CD4-positive, alpha-beta T cell treated with Interleukin-6 for 4 hours (primary cell): ENCODE measurements at regions not wholly inside any gene's neighbourhood (a gene's known extent, or its start where the extent isn't known, plus 50 kb on each side); places are given as distances from the start of the nearest gene placed in this dataset.

ENCODE experiments used
- DNase-seq: peaks from one replicate; pipeline ENCODE4 v3.0.0-alpha.2; 2020; ENCODE audit warnings: mixed read lengths

DNA sequence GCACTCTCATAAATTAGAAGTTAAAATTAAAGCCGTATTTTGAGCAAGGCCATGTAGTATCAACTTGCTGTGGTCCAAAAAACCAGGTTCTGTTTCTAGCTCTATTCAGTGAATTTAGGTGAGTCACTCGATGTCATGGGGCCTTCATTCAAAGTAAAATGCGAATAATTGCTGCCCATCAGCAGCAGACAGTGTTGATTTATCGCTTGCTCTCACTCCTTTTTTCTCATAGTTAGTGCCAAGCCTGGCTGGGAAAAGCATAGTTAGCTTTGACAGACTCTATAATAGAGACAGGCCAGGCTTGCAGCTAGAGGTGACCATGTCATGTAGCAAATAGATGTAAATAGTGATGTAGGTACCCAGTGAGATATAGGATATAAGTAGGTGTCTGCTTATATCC, 136.0 kb downstream of the EDN1 start:
- no peak for DNase-seq

DNA sequence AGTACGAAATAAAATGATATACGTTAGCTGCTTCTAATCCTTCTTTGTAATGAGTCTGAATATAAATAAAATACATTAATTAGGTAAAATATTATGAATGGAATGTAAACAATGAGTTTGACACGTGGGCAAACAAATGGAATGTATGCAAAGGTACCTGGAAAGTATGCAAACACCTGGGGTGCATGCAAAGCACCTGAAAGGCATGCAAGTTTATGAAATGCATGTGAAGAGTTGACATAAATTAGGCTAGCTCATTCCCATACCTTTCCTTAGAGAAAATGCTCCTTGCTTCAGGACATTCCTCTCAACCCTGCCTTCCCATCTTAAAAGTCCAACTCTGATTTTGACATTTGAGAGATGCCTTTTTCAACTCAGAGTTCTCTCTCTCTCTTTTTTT, 140.9 kb downstream of the EDN1 start:
- DNase-seq, result no peak

DNA sequence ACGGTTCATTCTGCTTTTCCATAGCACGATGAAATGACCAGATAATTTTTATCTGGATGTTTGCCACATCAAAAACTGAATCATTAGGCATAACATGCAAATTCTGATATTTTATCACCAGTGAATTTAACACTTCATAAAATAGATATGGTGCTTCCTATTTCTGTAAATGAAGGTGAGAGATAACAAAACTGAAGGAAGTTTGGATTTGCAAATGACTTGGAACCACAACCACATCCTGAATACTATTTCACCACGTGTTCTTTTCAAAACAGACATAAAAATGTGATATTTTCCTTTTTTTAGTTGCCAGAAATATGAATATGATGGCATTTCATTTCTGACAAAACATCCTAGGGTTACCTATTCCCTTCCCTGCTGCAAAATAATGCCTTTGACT, 146.1 kb downstream of the EDN1 start:
- DNase-seq, result no peak

DNA sequence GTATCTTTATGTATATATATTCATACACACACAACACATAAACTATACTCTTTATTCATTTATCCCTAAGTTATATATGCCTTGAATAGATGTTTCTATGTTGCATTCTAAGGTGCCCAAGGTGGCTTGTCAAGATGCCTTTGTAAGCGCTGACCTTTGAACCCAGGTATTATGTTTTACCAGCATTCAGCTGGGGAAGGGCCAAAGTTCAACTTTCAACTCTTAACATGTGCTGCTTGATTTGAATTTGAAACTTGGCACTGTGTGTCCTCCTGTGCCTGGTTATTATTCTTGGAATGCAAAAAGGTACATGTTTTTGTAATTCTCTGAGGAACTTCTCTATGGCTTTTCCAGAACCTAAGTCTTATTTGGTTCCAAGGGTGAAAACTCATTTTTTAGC, 146.5 kb downstream of the EDN1 start:
- DNase-seq, result no peak

DNA sequence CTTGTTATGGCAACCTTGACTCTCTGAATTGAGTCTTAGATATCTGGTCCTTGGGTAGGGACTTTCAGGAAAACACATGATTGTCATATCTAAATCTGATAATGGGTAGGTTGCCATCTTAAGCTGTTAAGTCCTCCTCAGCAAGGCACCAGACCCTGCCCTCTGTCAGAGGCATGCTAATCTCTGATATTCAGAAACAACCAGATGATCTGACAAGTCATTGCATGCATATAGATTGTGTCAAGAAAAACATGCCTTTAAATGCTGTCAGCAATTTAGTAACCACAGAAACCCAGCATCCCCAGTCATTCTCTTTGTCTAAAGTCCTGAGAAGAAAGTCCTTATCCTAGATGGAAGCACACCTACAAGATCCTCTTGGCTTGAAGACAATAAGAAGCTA, 149.1 kb downstream of the EDN1 start:
- no peak for DNase-seq

DNA sequence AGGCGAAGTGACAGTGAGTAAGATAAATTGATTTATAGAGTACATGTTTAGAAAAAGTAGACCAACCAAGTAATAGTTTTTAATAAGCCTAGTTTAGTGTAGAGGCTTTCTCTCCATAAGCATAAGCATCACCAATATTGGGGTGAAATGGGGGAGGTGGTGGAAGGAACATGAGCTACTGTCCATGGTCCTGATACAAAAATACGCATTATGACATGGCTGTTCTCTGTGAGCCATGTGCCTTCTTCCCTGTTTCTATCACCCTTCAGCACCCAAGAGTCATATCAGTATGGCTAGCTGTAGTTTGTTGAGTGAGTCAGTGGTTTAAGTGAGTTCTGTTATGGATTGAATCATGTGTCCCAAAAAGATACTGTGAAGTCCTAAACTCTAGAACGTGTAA, 150.8 kb downstream of the EDN1 start:
- no peak for DNase-seq

DNA sequence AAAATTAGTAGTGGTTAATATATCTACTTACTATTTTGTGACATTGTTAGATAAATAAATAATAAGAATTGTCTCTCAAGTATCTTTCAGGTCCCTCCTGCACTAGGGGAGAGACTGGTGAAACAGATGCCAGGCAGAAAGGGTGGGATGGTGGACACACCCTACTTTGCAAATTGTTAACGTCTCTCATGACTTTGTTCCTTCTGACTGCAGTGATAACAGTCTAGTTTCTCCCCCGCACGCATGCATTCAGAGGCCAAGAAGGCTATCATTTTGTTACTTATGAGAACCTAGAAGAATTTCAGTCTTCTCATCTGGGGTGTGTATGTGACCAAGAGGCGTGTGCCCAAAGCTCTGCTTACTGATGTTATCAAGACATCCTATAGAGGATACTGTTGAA, 152.3 kb downstream of the EDN1 start:
- DNase-seq, result no peak

DNA sequence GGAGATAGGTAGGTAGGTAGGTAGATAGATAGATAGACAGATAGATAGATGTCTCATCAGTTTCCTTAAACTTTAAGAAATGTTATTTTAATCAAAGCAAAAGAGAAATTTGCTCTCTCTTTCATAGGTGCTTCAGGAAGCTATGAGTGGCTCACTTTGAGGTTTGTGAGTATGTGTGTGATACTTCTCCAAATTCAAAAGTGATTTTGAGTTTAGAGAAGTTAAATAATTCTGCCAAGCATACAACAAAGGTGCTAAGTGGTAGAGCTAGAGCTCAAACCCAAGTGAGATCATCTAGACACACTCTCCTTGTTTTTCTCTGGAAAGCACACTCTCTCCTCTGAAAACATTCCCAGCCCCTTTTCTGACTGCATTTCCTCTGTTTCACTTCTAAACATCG, 156.2 kb downstream of the EDN1 start:
- no peak for DNase-seq

DNA sequence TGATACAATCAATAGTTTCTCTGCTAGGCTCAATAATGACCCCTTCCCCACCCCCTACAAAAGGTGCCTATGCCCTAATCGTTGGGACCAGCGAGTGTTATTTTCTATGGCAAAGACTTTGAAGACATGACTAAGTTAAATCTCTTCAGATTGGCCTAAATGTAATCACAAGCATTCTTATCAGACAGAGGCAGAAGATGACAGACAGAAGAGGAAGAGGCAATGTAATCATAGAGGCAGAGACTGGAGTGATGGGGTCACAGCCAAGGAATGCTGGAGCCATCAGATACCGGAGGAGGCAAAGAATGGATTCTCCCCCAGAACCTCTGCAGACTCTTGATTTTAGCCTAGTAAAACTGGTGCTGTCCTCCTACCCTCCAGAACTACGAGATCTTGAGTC, 159.3 kb downstream of the EDN1 start:
- DNase-seq, result no peak

DNA sequence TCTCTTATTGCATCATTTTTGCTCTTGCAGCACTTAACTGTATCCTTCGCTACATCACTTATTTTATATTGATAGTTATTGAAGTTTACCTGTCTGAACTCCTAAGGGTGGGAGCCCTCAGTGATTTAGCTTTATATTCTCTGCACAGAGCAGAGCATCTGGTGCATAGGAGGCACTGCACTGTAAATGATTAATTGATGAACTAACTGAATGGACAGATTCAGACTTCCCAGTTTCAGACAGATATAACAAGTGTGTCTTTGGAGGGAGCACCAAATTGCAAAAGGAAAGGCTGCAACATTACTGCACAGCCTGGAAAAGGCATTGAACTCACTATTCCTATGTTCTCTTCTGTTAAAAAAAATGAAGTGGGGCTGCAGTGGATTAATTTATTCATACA, 160.3 kb downstream of the EDN1 start:
- no peak for DNase-seq

DNA sequence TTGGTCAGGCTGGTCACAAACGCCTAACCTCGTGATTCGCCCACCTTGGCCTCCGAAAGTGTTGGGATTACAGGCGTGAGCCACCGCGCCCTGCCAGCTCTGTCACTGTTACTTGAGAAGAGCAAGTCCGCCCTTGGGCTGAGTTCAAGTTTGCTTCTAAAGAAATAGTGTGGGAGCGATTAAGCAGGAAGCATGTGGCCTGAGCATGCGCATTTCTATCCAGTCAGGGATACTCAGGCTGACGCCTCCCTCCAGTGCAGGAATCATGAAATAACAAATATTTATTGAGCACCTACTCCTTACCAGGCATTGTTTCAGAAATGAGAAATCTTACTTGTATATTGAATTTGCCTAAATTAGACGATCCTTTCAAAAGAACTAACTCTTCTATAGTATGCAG, 166.2 kb downstream of the EDN1 start:
- no peak for DNase-seq

DNA sequence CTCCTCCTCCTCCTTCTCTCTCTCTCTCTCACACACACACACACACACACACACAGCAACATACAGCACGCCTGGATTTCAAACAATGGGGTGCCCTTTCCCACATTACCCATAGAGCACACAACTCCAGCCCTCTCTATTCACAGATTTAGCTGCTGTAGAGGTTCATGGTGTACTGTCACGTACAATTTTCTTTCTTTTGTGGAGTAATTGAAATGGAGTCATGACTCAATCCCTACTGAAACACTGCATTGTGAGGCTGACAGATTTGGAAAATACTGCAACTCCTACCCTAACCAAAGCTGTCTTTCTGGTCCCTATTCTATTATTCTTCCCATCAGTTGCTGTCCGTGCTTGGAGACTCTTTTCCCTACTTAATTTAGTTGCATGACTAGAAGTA, 166.9 kb downstream of the EDN1 start:
- no peak for DNase-seq

DNA sequence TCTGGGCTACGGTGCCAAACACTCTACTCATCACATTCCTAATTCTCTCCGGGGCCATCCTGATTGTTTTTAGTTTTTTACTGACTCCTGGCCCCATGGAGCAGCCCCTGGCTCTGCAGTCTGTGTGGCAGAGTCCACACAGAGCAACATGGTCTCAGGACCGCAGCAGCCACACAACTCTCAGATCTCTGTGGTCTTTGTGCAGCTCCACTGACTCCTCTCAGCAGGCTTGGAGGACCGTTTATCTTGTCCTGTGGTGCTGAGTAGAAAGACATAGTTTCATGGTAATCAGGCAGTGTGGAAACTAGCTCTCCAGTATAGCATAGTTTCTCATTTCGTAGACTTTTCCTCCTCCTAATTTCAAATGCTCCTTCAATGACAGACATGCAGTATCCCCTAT, 168.4 kb downstream of the EDN1 start:
- DNase-seq, result no peak

DNA sequence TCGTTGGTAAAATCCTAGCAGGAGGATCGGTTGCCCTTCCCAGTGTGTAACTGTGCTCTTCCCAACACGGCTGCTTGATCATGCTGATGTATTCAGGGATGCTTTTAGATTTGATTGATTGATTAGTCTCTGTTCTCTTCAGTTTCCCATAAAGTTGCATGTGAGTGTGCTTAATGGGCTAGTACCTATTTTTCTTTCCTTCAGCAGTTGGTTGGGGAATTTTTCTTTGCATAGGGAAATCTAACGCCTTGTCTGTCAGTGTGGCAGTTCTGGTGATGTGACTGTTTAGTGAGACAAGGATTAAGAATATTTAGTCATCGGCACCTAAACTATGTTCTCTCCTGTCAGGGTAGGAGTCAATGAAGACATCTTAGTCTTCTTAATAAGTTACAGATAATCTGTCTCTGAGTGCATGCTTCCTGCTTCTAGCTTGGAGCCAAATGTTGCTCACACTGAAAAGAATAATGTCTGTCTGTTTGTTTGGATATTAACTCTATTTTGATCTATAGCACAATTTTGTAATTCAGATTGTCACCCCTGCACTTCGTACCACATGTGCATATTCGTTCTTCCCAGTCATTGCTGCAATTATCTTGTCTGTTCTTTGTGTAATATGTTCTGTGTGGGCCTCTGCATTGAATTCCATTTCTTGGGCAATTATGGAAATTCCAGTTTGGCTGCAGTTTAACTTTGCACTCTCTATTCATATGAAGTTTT, 169.9 kb downstream of the EDN1 start:
- no peak for DNase-seq

DNA sequence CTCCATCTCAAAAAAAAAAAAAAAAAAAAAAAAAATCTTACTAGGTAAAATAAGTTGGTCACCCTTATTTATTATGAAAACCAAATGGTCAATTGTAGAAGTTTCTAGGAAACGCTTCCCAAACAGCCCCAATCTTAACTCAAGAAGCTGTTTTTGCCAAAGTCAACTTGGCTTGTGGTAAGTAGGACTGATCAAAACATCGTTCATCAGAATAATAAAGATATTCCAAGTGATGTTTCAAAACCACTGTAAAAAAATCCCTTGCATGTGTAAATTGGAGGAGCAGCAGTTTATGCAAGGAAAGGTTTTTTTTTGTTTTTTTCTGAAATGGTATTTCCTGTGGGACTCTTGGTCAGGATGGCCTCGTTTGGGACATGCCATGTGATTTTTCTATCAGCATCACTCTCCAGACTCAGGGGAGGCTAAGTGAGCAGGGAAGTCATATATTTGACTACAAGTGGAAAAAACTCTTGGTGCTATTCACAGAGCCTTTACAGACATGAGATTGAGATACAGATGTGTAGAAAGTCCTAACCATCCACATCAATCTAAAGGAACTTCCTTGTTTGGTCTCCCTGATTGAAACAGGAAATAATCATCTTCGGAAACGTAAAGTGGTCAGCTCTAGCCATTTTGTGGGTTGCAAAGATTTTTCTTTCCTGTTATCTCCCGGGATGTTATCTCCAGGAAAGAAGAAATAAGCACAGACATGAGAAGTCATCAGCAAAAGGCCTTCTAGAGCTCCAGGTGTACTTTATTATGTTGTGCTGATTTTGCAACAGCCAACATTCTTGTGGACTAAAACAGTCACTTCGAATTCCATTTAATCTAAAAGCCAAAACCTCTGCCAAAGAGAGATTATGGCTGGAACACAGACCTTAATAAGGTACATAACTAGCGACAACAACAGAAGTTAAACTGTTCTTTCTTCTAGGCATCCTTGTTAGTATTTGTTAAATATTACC, 177.8 kb downstream of the EDN1 start:
- DNase-seq, result no peak

DNA sequence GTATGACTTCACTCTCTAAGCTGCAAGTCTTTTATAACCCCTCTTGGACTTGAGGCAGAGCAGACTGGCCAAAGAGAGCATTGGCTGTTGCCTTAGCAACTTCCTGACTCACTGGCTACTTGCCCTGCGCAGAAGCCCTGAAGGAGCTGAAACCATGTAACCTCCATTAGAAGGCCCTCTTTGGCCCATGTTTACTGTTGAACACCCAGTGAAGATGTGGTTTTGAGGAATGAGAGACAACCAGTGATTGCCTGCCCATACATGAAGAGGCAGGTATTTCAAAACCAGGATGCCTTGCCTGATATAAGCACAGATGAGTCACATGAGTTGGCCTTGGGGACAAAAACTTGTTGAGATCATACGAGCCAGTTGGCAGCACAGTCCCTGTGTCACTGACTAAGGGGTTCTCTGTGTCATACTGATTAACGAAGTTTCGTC, 182.5 kb downstream of the EDN1 start:
- no peak for DNase-seq

DNA sequence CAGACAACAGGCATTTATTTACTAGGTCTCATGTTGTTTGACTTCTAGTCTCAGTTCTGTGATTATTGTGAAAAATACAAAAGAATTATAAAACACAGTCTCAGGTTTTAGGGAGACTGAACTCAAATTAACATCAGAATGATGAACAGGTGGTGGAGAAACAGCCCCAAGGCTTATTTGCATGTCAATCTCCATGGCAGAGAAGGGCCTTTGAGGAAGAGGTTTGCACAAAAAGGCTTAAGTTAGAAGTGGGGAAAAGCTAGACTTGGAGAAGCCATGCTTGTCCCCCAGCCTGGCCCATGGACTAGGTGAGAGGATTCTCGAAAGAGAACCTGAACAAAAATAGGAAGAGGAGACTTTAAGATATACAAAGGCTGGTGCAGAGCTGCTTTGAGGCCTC, 183.3 kb downstream of the EDN1 start:
- no peak for DNase-seq

DNA sequence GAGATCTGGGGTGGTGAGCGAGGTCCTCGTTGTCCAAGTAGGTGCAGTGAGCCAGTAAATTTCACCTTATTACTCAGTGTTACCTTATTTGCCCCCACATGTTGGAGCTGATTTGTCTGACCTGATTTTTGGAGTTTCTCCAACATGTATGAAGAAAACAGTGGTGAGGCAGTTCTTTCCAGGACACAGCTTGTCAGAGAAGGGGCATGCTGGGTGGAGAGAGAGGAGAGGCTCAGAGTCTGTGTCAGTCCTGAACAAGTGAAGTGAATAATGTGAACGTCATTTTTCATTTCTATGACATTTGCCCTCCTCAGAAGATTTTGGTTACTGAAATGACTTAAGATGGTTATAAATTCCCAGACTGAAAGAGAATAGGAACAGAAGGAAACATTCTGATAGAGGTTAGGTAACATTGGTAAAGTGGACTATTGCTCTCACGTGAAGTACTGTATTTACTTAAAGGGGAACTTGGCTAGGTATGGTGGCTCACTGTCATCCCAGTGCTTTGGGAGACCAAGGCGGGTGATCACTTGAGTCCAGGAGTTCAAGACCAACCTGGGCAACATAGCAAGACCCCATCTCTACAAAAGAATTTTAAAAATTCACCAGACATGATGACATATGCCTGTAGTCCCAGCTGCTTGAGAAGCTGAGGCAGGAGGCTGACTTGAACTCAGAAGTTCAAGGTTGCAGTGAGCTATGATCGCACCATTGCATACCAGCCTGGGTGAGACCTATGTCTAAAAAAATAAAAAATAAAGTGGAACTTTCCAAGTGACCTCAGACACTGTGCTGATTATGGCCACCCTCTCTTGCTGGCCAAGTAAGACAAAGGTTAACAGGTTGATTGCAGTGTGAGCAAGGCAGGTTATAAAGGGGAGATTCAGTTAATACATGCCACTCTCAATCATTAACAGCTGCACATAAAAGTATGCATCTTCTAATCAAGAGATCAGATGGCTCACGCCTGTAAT, 184.3 kb downstream of the EDN1 start:
- DNase-seq, result no peak

DNA sequence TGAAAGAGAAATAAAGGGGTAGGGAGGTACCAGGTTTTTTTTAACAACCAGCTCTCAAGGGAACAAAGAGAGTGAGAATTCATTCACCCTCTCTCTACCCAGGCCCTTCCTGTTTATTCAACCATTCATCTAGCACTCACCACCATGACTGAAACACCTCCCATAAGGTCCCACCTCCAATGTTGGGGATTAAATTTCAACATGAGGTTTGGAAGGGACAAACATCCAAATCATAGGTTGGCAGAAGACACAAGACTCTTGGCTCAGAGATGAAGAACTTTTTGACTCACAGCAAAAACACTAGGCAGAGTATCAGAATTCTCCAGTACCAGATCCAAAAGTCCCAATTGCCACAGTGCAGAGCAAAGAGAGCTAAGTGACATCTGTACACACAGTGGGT, 186.3 kb downstream of the EDN1 start:
- DNase-seq, result no peak

DNA sequence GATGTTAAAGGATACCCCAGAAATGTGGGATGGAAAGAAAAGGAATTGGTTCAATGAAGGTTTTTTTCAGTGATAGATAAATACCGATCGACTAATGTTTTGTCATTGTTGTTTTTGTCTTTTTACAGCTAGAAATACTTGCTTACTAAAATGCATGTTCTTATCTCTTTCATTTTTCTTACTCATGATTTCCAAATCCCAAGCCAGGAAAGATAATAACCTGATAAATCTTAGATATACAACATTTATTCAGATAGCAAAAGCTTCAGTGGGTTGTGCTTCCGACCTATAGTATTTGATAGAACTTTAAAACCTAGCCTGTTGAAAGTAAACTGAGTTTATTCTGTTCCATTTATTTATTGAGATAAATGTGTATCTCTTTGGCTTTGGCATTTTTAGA, 187.5 kb downstream of the EDN1 start:
- DNase-seq, result no peak

DNA sequence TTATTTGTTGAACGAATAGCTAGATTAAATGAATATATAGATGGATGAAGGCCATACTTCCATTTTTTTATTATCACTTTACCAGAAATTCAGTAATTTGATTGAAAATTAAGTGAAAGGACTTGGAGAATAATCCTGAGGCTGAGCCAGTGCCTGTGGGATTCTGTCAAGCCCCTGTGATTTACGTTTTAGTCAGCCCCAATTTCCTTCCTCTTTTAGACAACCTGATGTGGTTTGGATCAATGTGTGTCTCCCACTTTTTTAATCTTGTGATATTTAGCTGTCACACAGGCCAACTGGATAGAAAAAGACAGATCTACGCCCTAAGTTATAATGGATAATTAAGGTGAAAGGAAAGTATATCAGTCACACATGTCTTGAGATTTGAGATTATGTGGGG, 188.8 kb downstream of the EDN1 start:
- no peak for DNase-seq

DNA sequence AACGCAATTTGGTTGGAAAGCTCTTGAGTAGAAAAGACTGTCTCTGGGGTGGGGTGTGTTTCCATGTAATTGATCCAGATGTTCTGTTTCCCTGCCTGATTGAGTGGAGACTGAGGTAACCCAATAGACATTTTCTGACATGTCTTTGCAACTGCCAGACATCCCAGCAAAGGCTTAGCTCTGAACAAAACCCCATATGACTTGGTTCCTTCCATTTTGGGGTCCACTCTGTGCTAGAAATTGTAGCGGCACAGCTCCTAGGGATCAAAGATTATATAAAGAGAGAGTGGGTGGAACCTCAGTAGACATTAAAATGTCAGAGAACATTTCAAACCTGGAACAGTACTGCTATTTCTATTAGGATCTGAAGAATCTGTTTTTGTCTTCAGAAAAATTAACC, 189.3 kb downstream of the EDN1 start:
- no peak for DNase-seq

DNA sequence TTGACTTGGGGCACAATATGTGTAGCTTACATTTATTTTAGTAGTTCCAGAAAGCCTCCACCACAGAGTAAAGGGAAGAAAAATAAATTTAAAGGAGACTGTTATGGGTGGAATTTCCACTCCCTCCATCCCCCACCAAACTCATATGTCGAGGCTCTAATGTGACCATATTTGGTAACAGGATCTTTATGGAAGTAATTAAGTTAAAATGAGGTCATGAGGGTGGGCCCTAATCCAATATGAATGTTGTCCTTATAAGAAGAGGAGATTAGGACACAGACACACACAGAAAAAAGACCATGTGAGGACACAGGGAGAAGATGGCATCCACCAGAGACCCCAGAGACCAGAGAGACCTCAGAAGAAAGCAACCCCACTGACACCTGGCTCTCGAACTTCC, 189.7 kb downstream of the EDN1 start:
- DNase-seq, result no peak
